KBM-7 (cell line): ENCODE measurements at regions not wholly inside any gene's neighbourhood (a gene's known extent, or its start where the extent isn't known, plus 50 kb on each side); places are given as distances from the start of the nearest gene placed in this dataset.

Experiments
- DNase-seq: peaks from one replicate; pipeline ENCODE4 v3.0.0-alpha.2; 2015
- in situ Hi-C: fragments of 300-500 bp; cut with MboI; formaldehyde crosslinking; loops from 2 replicates; pipeline ENCODE4 v1.14.3; 2020; ENCODE audit warnings: low sequenced_read_pairs, low pct_unique_long_range_greater_than_20kb, mixed read lengths

- in situ Hi-C loops: no loop called here
- DNase-seq: peak; percentile 79
Observed at GRCh38 chr1:199399996-199400724, 627.4 kb upstream of the NR5A2 start.

DNA sequence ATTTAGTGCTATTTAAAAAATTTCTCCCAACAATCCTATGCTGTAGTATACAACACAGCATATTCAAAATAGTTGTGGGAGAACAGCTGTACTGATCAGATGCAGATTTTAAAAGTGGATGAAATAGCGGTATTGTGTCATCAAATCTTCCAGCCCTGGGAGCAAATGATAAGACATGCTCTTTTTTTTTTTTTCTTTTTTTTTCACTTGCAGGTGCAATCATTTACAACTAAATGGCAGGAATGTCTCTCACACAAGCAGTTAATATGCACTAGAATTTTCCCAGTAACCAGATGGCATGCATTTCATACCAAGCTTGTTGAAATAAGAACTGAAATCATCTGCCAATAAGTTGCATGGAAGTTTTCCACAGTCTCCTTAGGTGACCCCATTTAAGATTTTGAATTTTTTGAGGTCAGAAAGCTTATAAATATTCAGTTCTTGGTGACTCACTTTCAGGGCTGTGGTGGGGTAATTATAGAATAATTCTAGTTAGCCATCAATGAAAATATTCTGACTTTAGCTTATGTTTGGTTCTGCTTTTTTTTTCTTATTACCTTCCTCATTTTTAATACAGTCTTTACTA, 623.9 kb upstream of the NR5A2 start:
- peak; percentile 37 for DNase-seq
- in situ Hi-C loops: no loop called here

GRCh38 chr1:199404191-199404590, 623.3 kb upstream of the NR5A2 start:
- no peak for DNase-seq

GRCh38 chr1:199404976-199405375, 622.5 kb upstream of the NR5A2 start:
- in situ Hi-C loops: no loop called here
- DNase-seq: no peak

More at GRCh38 chr1:199404191-199404590, 623.3 kb upstream of the NR5A2 start:
- in situ Hi-C loops: no loop called here

- in situ Hi-C loops: no loop called here
- no peak for DNase-seq
Observed at GRCh38 chr1:199405634-199406196, 621.8 kb upstream of the NR5A2 start.

GRCh38 chr1:199410462-199410861, 617.0 kb upstream of the NR5A2 start:
- in situ Hi-C loops: no loop called here
- DNase-seq: no peak

DNA sequence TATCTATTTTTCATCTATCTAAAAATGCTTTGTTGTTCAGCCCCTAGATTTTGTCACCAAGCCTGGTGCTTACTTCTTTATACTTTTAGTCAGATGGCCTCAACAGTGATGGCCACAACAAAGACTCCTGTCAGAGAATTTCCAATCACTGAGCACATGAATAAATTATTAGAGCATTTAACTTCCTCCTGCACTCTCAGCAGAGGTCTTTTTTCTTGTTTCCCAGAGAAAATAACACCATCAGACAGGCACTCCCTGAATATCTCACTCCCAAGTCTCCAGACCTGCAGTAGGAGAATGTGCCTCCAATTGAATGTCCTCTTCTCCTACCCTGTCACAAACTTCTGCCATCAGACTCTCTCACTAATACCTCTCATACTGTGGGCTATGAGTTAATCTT, 616.0 kb upstream of the NR5A2 start:
- no peak for DNase-seq
- in situ Hi-C loops: no loop called here

DNA sequence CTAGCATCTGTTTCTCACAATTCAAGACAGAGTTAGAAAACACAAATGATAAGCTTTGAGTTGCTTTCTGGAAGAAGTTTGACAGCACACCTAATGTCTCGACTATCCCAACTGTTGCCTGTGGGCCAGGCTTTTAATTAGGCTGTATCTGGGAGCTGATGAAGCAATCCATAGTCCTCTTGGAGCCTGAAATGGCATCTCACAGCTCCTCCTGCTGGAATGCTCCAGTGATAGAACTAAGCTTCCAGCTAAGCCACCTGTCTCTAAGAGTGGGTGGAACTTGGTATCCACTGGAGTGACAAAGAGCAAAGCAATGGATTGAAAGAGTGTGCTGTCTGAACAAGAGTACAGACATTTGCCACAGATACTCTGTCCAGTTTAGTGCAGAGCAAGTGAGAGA, 605.3 kb upstream of the NR5A2 start:
- DNase-seq: peak; percentile 25
- in situ Hi-C loops: no loop called here

DNA sequence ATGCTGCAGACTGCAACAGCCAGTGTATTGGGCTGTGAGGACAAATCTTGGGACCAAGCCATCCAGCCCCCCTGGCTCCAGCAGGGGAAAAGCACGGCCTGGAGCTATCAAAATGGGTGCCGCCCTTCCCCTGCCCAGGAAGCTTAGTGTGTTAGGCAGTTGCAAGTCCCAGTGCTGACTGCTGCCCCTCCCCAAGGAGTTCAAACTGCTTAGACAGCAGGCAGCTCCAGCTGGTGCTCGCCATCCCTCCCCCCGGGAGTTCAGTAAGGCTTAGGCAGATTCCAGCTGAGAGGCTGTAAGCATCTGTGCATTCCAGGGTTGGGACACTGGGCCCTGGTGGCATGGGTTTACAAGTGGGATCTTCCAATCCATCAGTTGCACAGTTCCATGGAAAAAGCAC, 579.6 kb upstream of the NR5A2 start:
- in situ Hi-C loops: no loop called here

GRCh38 chr1:199448646-199449045, 578.9 kb upstream of the NR5A2 start:
- no peak for DNase-seq
- in situ Hi-C loops: no loop called here

More for the DNA sequence above, 579.6 kb upstream of the NR5A2 start:
- no peak for DNase-seq

DNA sequence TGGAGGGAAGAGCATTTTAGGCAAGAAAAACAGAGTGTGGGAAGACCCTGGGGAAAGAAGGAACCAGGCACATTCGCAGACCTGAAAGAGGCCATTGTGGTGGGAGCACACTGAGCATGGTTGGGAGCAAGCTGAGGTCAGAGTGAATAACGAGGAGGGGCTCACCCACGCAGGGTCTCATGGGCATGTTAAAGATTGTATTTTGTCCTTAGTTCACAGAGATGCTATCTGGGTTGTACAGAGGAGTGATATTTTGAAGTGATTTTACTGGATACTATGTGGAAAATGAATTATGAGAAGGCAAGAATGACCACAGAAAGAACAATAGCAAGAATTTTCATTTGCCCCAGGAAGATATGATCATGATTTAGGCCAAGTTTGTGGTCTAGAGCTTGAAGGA, 578.3 kb upstream of the NR5A2 start:
- in situ Hi-C loops: no loop called here

DNA sequence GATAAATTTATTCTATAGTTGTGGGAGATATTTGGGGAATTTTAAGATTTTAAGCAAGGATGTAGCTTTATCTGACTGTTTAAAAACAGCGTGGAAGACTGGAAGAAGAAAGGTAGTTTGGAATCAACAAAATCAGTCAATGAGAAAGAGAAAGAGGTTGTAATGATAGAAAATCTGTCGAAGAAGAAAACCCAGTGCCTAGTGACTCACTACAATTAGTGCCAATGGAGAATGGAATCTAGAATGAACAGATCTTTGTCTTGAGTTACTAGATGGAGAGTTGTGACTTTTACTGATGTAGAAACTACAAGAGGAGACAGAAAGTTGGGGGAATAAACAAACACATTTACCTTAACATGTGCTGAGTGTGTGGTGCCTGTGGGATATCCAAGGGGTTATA, 577.8 kb upstream of the NR5A2 start:
- in situ Hi-C loops: loop anchor here (25.0 kb wide), 1 partner anchor 687 kb away; no protein-coding TSS in a partner anchor
- no peak for DNase-seq

More for the DNA sequence above, 578.3 kb upstream of the NR5A2 start:
- no peak for DNase-seq

DNA sequence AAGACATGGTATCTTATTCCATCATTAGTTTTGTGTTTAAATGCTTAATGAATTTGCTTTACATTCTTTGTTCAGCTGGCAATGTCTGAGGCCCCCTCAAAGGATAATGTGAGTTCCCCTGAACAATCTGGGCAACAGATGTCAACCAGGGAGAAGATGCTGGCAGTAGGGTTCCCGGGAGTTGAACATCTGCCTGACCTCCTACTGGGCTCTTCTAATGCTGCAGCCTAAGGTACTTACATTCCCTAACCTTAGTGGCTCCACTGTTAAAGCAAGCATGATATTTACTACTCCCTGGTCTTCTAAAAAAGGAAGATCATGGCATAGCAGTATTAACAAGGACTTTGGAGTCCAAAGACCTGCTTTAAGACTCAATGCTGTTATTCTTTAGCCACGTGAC, 574.9 kb upstream of the NR5A2 start:
- in situ Hi-C loops: loop anchor here (25.0 kb wide), 1 partner anchor 690 kb away; no protein-coding TSS in a partner anchor
- no peak for DNase-seq

- in situ Hi-C loops: loop anchor here (25.0 kb wide), 1 partner anchor 691 kb away; no protein-coding TSS in a partner anchor
- no peak for DNase-seq
Observed at GRCh38 chr1:199453723-199454122, 573.8 kb upstream of the NR5A2 start.

DNA sequence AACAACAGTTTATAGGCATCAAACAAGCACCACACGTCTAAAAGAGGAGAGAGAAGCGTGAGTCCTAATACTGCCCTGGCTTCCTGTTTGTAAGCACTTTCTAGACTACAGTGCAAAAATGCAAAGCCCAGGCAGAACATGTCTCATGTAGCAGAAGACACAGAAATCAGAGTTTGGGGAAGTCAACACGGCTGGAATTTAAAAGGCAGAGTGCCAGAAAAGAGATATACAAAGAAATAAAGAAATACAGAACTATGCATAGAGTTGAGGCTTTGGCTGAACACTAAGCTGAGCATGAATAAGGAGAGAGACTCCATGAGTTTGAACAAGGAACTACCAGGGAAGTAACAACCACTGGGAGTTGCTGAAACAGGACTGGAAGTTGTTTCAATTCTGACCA, 566.6 kb upstream of the NR5A2 start:
- peak; percentile 69 for DNase-seq
- in situ Hi-C loops: loop anchor here (25.0 kb wide), 1 partner anchor 699 kb away; no protein-coding TSS in a partner anchor

GRCh38 chr1:199463521-199464127, 563.9 kb upstream of the NR5A2 start:
- peak; percentile 59 for DNase-seq

GRCh38 chr1:199466961-199467360, 560.5 kb upstream of the NR5A2 start:
- DNase-seq: no peak
- in situ Hi-C loops: loop anchor here (25.0 kb wide), 1 partner anchor 705 kb away; no protein-coding TSS in a partner anchor

More at GRCh38 chr1:199463521-199464127, 563.9 kb upstream of the NR5A2 start:
- in situ Hi-C loops: loop anchor here (25.0 kb wide), 1 partner anchor 701 kb away; no protein-coding TSS in a partner anchor

GRCh38 chr1:199472018-199472417, 555.5 kb upstream of the NR5A2 start:
- DNase-seq: no peak
- in situ Hi-C loops: loop anchor here (25.0 kb wide), 1 partner anchor 710 kb away; no protein-coding TSS in a partner anchor

- in situ Hi-C loops: loop anchor here (25.0 kb wide), 1 partner anchor 711 kb away; no protein-coding TSS in a partner anchor
- DNase-seq: no peak
Observed at GRCh38 chr1:199472978-199473377, 554.5 kb upstream of the NR5A2 start.
